Gastrocnemius medialis (tissue), 4 donors: ENCODE measurements at regions not wholly inside any gene's neighbourhood (a gene's known extent, or its start where the extent isn't known, plus 50 kb on each side); places are given as distances from the start of the nearest gene placed in this dataset.

Source experiments
- CTCF ChIP-seq, 5 experiments: fragments of 450-650 bp in 3 of 5; fragments of 200-600 bp in 2 of 5; sonication (generic) in 2 of 5; IDR thresholded peaks in 4 of 5; conservative IDR thresholded peaks in 1 of 5; 1 replicate in 4 of 5; 2 replicates in 1 of 5; pipeline ENCODE4 v1.5.1; 2016 to 2019; ENCODE audit warnings: antibody characterized with exemption in 5 of 5, mild to moderate bottlenecking in 3 of 5, moderate library complexity in 3 of 5
- POLR2A ChIP-seq, 2 donors: fragments of 450-650 bp; IDR thresholded peaks; one replicate each; pipeline ENCODE4 v1.6.1; 2017; ENCODE audit warnings: antibody characterized with exemption in 2 of 2, mild to moderate bottlenecking in 2 of 2, moderate library complexity in 2 of 2

DNA sequence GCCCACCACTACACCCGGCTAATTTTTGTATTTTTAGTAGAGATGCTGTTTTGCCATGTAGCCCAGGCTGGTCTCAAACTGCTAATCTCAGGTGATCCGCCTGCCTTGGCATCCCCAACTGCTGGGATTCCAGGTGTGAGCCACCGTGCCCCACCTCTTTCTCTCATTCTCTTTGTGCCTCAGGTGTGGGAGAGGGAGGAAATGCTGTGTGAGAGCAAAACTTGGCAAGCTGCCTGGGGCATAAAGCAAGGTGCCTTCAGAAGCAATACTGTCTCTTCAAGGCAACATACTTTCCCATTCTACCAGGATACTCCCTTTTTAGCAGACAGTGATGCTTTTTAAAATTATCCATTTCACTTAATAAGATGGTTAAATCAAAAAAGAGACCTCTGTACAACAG is 53.2 kb upstream of the RFC3 start:
- TF ChIP-seq CTCF (IDR thresholded peaks at IDR 0.05 in 4 of 5, conservative IDR thresholded peaks at IDR 0.05 in 1 of 5): no peak
- no peak for TF ChIP-seq POLR2A (IDR thresholded peaks at IDR 0.05)
